Naive thymus-derived CD8-positive, alpha-beta T cell (primary cell): ENCODE measurements at regions not wholly inside any gene's neighbourhood (a gene's known extent, or its start where the extent isn't known, plus 50 kb on each side); places are given as distances from the start of the nearest gene placed in this dataset.

Experiments
- ATAC-seq, 2 donors: fragments of 150-1000 bp; cut with Tn5 transposase in 1 of 2; sonication (Bioruptor Pico), chemical (Tn5 transposase) in 1 of 2; 1 replicate in 1 of 2; 2 replicates in 1 of 2; pipeline ENCODE4 v1.10.0; 2021; ENCODE audit warnings: mild to moderate bottlenecking in 2 of 2, moderate library complexity in 2 of 2
- POLR2A ChIA-PET: fragments of 350-600 bp; sonication (Branson Sonifier 250); formaldehyde crosslinking; loops from one replicate; lab custom pipeline; 2021; ENCODE audit warnings: antibody characterized with exemption; lab: Charles Lee
- DNase-seq, 10 donors: peaks; one replicate each; pipeline versions ENCODE4 v3.0.0 to v3.0.0-alpha.2; 2020 to 2022
- H3K27ac Mint-ChIP-seq, 10 donors: one replicate each; pipeline ENCODE4 v1.8.0; 2020 to 2022; ENCODE audit warnings: mild to moderate bottlenecking in 10 of 10, mixed read lengths in 10 of 10, moderate library complexity in 4 of 10, inconsistent platforms in 1 of 10
- H3K27me3 Mint-ChIP-seq, 5 donors: one replicate each; pipeline ENCODE4 v1.8.0; 2021 to 2022; ENCODE audit warnings: mixed read lengths in 5 of 5
- H3K36me3 Mint-ChIP-seq, 3 donors: one replicate each; pipeline ENCODE4 v1.8.0; 2020 to 2022; ENCODE audit warnings: mixed read lengths in 3 of 3, mild to moderate bottlenecking in 2 of 3, inconsistent platforms in 1 of 3
- H3K4me1 Mint-ChIP-seq, 4 donors: one replicate each; pipeline ENCODE4 v1.8.0; 2021 to 2022; ENCODE audit warnings: mixed read lengths in 4 of 4
- H3K4me3 Mint-ChIP-seq, 10 donors: one replicate each; pipeline ENCODE4 v1.8.0; 2020 to 2022; ENCODE audit warnings: mild to moderate bottlenecking in 10 of 10, mixed read lengths in 10 of 10, moderate library complexity in 6 of 10, inconsistent platforms in 1 of 10
- H3K9me3 Mint-ChIP-seq, 9 donors: one replicate each; pipeline ENCODE4 v1.8.0; 2020 to 2022; ENCODE audit warnings: mixed read lengths in 9 of 9, mild to moderate bottlenecking in 3 of 9, inconsistent platforms in 1 of 9, moderate library complexity in 1 of 9

GRCh38 chr10:131690805-131691239 is 210.0 kb upstream of the PPP2R2D start:
- Mint-ChIP-seq H3K27me3 (peaks cover 4 to 46% (median 23%) of the 10 kb centered on the region in 5 donors), H3K4me1 (peaks cover 0 to 3% (median 0%) of the 10 kb centered on the region in 4 donors), H3K27ac (no peak overlapping the region), H3K9me3 (peaks cover 0 to 10% (median 0%) of the 10 kb centered on the region in 9 donors), H3K36me3 (no peaks in the 10 kb centered on the region), H3K4me3 (no peak overlapping the region)
- ATAC-seq, result no peak
- no peak for DNase-seq
- POLR2A ChIA-PET, result no interaction called here

GRCh38 chr10:131691481-131692090 is 209.2 kb upstream of the PPP2R2D start:
- peaks cover 4 to 51% (median 23%) of the 10 kb centered on the region in 5 donors for H3K27me3 Mint-ChIP-seq
- H3K4me3 Mint-ChIP-seq, result no peak overlapping the region
- H3K9me3 Mint-ChIP-seq, result peaks cover 0 to 10% (median 0%) of the 10 kb centered on the region in 9 donors
- peaks cover 0 to 3% (median 0%) of the 10 kb centered on the region in 4 donors for H3K4me1 Mint-ChIP-seq
- ATAC-seq (no peak), DNase-seq (no peak)
- POLR2A ChIA-PET, result no interaction called here
- H3K27ac Mint-ChIP-seq, result no peak overlapping the region
- H3K36me3 Mint-ChIP-seq, result no peaks in the 10 kb centered on the region

DNA sequence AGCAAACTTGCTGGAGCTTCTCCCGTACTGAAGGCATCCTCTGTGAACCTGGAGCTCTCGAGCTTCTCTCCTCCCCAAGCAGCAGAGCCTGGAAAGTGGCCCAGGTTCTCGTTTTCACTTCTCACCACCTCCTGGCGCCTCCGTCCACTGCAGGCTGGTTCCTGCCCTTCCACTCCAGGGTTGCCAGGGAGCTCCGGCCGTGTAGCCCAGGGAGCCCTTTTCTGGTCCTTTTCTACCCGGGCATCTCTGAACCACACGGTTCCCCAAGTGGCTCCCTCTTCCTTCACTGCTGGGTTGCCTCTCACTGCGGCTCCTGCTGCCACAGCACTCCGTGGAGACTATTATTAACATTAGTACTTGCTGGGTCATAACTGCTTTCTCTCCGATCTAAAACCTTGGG is 208.6 kb upstream of the PPP2R2D start:
- Mint-ChIP-seq H3K4me3 (no peak overlapping the region), H3K9me3 (peaks cover 0 to 10% (median 0%) of the 10 kb centered on the region in 9 donors), H3K36me3 (no peaks in the 10 kb centered on the region), H3K27me3 (peaks cover 4 to 51% (median 23%) of the 10 kb centered on the region in 5 donors), H3K4me1 (peaks cover 0 to 3% (median 0%) of the 10 kb centered on the region in 4 donors), H3K27ac (peak overlapping the region in 1 of 10 donors; percentile 31)
- ATAC-seq (no peak), DNase-seq (no peak)
- POLR2A ChIA-PET, result no interaction called here

DNA sequence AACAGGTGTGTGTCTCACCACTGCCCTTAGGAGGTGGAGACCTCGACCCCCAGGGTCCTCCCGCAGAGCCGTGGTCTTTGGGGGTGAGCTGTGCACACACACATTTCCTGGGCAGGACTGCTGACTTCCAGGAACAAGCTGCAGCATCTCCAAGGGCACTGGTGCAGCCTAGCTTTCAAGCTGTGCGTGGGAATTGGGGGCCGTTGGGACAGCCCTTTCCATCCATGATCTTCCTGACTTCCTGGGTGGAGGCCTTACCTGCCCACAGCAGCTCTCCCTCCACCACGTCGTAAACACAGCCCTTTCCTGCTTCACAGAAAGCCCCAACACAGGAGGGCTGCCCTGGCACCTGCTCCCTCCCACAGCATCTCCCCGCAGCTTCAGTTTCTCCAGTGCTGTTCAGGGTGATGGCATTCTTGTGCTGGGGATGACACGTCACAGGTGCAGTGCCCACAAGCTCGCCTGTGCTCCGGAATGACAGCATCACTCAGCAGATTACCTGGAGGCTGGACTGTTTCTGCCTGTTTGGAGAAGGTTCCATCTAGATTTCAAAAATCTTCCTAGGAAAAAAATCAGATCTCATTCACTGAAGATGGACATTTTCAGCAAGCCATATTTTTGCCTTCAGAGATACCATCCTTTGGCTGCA is 208.0 kb upstream of the PPP2R2D start:
- ATAC-seq (no peak), DNase-seq (no peak)
- H3K27me3 Mint-ChIP-seq, result peaks cover 4 to 51% (median 23%) of the 10 kb centered on the region in 5 donors
- H3K4me1 Mint-ChIP-seq, result peaks cover 0 to 3% (median 0%) of the 10 kb centered on the region in 4 donors
- no peak overlapping the region for H3K4me3 Mint-ChIP-seq
- POLR2A ChIA-PET, result no interaction called here
- H3K36me3 Mint-ChIP-seq, result no peaks in the 10 kb centered on the region
- H3K27ac Mint-ChIP-seq, result no peak overlapping the region
- peaks cover 0 to 10% (median 0%) of the 10 kb centered on the region in 9 donors for H3K9me3 Mint-ChIP-seq

- Mint-ChIP-seq H3K4me3 (no peak overlapping the region), H3K36me3 (no peaks in the 10 kb centered on the region), H3K27ac (no peak overlapping the region), H3K9me3 (peaks cover 0 to 10% (median 0%) of the 10 kb centered on the region in 9 donors), H3K4me1 (peaks cover 0 to 3% (median 0%) of the 10 kb centered on the region in 4 donors), H3K27me3 (peaks cover 4 to 57% (median 23%) of the 10 kb centered on the region in 5 donors)
- no peak for DNase-seq
- POLR2A ChIA-PET, result no interaction called here
- no peak for ATAC-seq
Observed at GRCh38 chr10:131693766-131694165, 207.0 kb upstream of the PPP2R2D start.

DNA sequence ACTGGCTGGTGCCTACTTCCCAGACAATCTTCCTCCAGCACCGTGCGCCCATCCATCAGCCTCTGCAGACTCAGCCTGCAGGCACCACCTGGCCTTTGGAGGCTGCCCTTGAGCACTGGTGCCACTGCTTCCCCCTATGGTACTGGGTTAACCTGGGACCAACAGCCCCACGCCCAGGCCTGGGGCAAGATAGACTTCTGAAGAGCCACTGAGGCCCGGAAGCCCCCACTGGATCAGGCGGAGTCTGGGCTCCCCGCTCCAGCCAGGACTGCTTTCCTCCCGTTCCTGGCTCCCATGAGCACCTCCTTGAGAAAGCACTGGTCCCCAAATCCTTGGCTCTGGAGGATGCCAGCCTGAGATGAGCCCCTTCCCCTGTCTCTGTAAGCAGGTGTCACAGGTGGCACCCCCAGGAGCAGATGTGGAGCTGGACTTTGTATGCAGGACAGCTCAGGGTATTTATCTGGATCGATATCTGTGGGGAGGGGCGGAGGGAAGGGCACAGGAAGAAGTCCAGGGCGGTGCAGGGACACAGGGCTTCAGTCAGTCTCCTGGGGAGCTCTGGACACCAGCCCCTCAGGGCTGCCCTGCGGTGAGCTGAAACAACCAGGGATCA is 206.5 kb upstream of the PPP2R2D start:
- H3K9me3 Mint-ChIP-seq, result peaks cover 0 to 10% (median 0%) of the 10 kb centered on the region in 9 donors
- no peak overlapping the region for H3K27ac Mint-ChIP-seq
- ATAC-seq, result no peak

GRCh38 chr10:131694781-131695495 is 205.9 kb upstream of the PPP2R2D start:
- H3K27me3 Mint-ChIP-seq, result peaks cover 4 to 48% (median 20%) of the 10 kb centered on the region in 5 donors
- peaks cover 0 to 8% (median 0%) of the 10 kb centered on the region in 9 donors for H3K9me3 Mint-ChIP-seq
- H3K4me3 Mint-ChIP-seq, result no peak overlapping the region
- POLR2A ChIA-PET, result no interaction called here
- H3K4me1 Mint-ChIP-seq, result peaks cover 0 to 3% (median 0%) of the 10 kb centered on the region in 4 donors
- ATAC-seq (no peak), DNase-seq (peak in 1 of 10 donors; percentile 55)
- no peak overlapping the region for H3K27ac Mint-ChIP-seq
- no peaks in the 10 kb centered on the region for H3K36me3 Mint-ChIP-seq

More for the DNA sequence above, 206.5 kb upstream of the PPP2R2D start:
- POLR2A ChIA-PET, result no interaction called here
- no peak overlapping the region for H3K4me3 Mint-ChIP-seq
- no peaks in the 10 kb centered on the region for H3K36me3 Mint-ChIP-seq
- H3K4me1 Mint-ChIP-seq, result peaks cover 0 to 3% (median 0%) of the 10 kb centered on the region in 4 donors
- peaks cover 4 to 55% (median 23%) of the 10 kb centered on the region in 5 donors for H3K27me3 Mint-ChIP-seq
- DNase-seq, result peak in 1 of 10 donors; percentile 53

GRCh38 chr10:131695496-131696165 is 205.2 kb upstream of the PPP2R2D start:
- peak in 1 of 10 donors; percentile 53 for DNase-seq
- no peak overlapping the region for H3K27ac Mint-ChIP-seq

DNA sequence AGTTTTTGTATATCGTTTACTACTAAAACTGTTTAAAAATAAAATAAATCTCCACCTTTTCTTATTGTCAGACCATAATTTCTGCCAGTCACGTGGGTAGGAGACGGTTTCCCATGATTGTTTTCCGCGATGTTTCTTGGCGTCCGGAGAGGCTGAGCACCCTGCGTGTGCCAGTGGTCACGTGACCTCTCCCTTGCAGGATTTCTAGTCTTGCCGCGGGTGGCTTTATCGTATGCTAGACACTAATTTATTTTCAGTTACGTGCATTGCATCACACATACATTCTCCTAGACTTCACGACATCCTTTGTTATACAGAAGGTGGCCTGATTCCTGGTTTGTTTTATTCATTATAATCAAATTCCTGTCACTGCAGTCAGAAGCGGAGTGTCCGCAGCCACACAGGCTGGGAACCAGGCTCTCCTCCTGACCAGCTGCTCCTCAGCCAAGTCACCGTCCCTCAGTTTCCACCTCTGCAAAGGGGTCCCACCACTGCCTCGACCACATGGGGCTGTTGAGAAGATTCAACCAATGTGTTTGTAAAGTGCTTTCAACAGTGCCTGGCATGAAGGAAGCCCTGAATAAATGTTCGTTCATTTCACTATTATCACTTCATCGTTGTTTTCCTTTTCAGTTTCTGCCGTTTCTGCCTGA is 203.2 kb upstream of the PPP2R2D start:
- Mint-ChIP-seq H3K4me1 (no peaks in the 10 kb centered on the region), H3K27me3 (peaks cover 4 to 30% (median 15%) of the 10 kb centered on the region in 5 donors), H3K9me3 (peaks cover 0 to 3% (median 0%) of the 10 kb centered on the region in 9 donors), H3K36me3 (no peaks in the 10 kb centered on the region), H3K27ac (no peak overlapping the region), H3K4me3 (no peak overlapping the region)
- ATAC-seq (no peak), DNase-seq (peak in 1 of 10 donors; percentile 47)
- POLR2A ChIA-PET, result no interaction called here

More at GRCh38 chr10:131695496-131696165, 205.2 kb upstream of the PPP2R2D start:
- no peak for ATAC-seq
- no peaks in the 10 kb centered on the region for H3K36me3 Mint-ChIP-seq
- POLR2A ChIA-PET, result no interaction called here
- H3K9me3 Mint-ChIP-seq, result peaks cover 0 to 1% (median 0%) of the 10 kb centered on the region in 9 donors
- peaks cover 0 to 3% (median 0%) of the 10 kb centered on the region in 4 donors for H3K4me1 Mint-ChIP-seq
- no peak overlapping the region for H3K4me3 Mint-ChIP-seq
- H3K27me3 Mint-ChIP-seq, result peaks cover 4 to 44% (median 17%) of the 10 kb centered on the region in 5 donors

DNA sequence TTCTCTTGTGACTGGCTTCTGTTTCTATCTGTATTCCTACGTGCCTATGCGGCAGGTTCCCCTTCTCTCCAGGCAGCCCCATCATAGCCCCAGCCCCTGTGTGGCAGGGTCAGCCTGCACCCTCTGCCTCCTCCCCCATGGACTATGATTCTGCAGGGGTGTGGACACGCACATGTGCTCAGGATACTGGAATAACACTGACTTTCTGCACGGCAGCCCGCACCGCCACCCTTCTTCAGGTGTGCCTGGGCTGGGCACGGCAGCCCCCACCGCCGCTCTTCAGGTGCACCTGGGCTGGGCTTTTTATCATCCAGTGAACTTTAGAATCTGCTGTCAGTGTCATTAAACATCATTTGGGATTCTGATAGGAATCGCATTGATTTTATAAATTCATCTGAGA is 202.6 kb upstream of the PPP2R2D start:
- Mint-ChIP-seq H3K9me3 (peaks cover 0 to 3% (median 0%) of the 10 kb centered on the region in 9 donors), H3K36me3 (no peaks in the 10 kb centered on the region), H3K4me3 (no peak overlapping the region), H3K27me3 (peaks cover 5 to 28% (median 13%) of the 10 kb centered on the region in 5 donors), H3K27ac (no peak overlapping the region), H3K4me1 (no peaks in the 10 kb centered on the region)
- POLR2A ChIA-PET, result no interaction called here
- peak in 1 of 10 donors; percentile 42 for DNase-seq
- ATAC-seq, result no peak

DNA sequence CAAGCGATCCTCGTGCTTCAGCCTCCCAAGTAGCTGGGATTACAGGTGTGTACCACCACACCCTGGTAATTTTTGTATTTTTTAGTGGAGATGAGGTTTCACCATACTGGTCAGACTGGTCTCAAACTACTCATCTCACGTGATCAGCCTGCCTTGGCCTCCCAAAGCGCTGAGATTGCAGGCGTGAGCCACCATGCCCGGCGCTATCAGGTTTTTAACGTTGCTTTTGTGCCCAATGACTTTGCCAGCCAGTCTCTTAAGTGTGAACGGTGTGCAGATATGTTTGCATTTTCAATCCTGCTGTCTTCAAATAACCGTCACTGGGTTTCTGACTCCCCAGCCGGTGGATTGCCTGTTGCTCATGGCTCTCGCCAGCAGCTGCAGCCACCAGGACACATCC is 201.8 kb upstream of the PPP2R2D start:
- ATAC-seq, result no peak
- Mint-ChIP-seq H3K4me3 (no peak overlapping the region), H3K4me1 (no peaks in the 10 kb centered on the region), H3K27me3 (peaks cover 4 to 27% (median 15%) of the 10 kb centered on the region in 5 donors), H3K27ac (no peak overlapping the region), H3K9me3 (peaks cover 0 to 3% (median 0%) of the 10 kb centered on the region in 9 donors), H3K36me3 (no peaks in the 10 kb centered on the region)
- POLR2A ChIA-PET, result no interaction called here
- DNase-seq, result no peak
